ENCODE measurements at regions not wholly inside any gene's neighbourhood (a gene's known extent, or its start where the extent isn't known, plus 50 kb on each side); places are given as distances from the start of the nearest gene placed in this dataset.

- POLR2A ChIA-PET = no interaction called here
Measured at GRCh38 chr1:219733511-219734174, 120.7 kb upstream of the ZC3H11B start.

GRCh38 chr1:219732814-219733491 lies 120.0 kb upstream of the ZC3H11B start:
- DNase-seq (ENCODE audit: extremely low spot score) = no peak
- TF ChIP-seq FOXM1 (IDR thresholded peaks at IDR 0.05; ENCODE audit: borderline replicate concordance) (no peak), L3MBTL2 (conservative IDR thresholded peaks at IDR 0.05) (no peak), LEF1 (IDR thresholded peaks at IDR 0.05; ENCODE audit: borderline replicate concordance) (no peak), SP1 (IDR thresholded peaks at IDR 0.05) (no peak), ELF4 (IDR thresholded peaks at IDR 0.05) (no peak), BHLHE40 (IDR thresholded peaks at IDR 0.05; ENCODE audit: borderline replicate concordance) (no peak), FOXK2 (IDR thresholded peaks at IDR 0.05) (no peak), SUZ12 (IDR thresholded peaks at IDR 0.05) (no peak), NFRKB (IDR thresholded peaks at IDR 0.05) (no peak), FOXA1 (IDR thresholded peaks at IDR 0.05) (no peak), PKNOX1 (IDR thresholded peaks at IDR 0.05) (no peak)
- ChIA-PET POLR2A (no interaction called here), CTCF (no interaction called here)

More at GRCh38 chr1:219733511-219734174, 120.7 kb upstream of the ZC3H11B start:
- TF ChIP-seq SP1 (IDR thresholded peaks at IDR 0.05) (no peak), PKNOX1 (IDR thresholded peaks at IDR 0.05) (no peak), SUZ12 (IDR thresholded peaks at IDR 0.05) (no peak), FOXM1 (IDR thresholded peaks at IDR 0.05; ENCODE audit: borderline replicate concordance) (no peak), ELF4 (IDR thresholded peaks at IDR 0.05) (no peak), FOXK2 (IDR thresholded peaks at IDR 0.05) (no peak)
- DNase-seq (ENCODE audit: extremely low spot score) = no peak
- CTCF ChIA-PET = interaction anchor here (0.6 kb wide), 1 partner anchor 20 kb away, joined by 3 read pairs; no protein-coding TSS in a partner anchor

DNA sequence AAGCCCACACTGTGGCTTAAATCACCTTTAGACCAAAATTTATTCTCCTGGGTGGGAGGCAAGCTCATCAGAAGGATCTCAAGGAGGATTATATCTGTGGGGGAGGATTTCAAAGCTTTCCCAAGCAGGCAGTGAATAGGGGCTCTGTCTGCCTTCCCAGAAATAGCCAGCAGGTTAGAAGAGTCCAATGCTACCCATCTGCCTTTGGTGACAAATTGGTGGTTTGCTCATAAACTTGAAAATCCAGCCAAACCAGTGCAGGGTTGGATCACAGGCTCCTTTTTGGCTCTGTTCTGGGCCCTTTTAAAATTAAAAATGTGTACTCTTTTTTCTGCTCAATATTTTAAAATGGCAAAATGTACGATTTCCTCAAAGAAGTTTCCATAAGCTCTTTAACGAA lies 118.9 kb upstream of the ZC3H11B start:
- ChIA-PET POLR2A (no interaction called here), CTCF (no interaction called here)
- TF ChIP-seq ZNF384 (IDR thresholded peaks at IDR 0.05) = no peak
- TF ChIP-seq TARDBP (IDR thresholded peaks at IDR 0.05) = no peak
- no peak for TF ChIP-seq L3MBTL2 (conservative IDR thresholded peaks at IDR 0.05)
- no peak for TF ChIP-seq SP1 (IDR thresholded peaks at IDR 0.05)
- TF ChIP-seq FOXK2 (IDR thresholded peaks at IDR 0.05) = no peak
- TF ChIP-seq FOXA1 (IDR thresholded peaks at IDR 0.05) = no peak
- no peak for TF ChIP-seq NFRKB (IDR thresholded peaks at IDR 0.05)
- TF ChIP-seq SUZ12 (IDR thresholded peaks at IDR 0.05) = no peak
- TF ChIP-seq HDGF (IDR thresholded peaks at IDR 0.05; ENCODE audit: borderline replicate concordance) = no peak
- no peak for TF ChIP-seq FOXM1 (IDR thresholded peaks at IDR 0.05; ENCODE audit: borderline replicate concordance)
- no peak for TF ChIP-seq ELF4 (IDR thresholded peaks at IDR 0.05)
- TF ChIP-seq PKNOX1 (IDR thresholded peaks at IDR 0.05) = no peak
- no peak for TF ChIP-seq CTBP1 (IDR thresholded peaks at IDR 0.05; ENCODE audit: borderline replicate concordance)
- no peak for TF ChIP-seq ARNT (IDR thresholded peaks at IDR 0.05)
- TF ChIP-seq LEF1 (IDR thresholded peaks at IDR 0.05; ENCODE audit: borderline replicate concordance) = no peak
- no peak for DNase-seq (ENCODE audit: extremely low spot score)

DNA sequence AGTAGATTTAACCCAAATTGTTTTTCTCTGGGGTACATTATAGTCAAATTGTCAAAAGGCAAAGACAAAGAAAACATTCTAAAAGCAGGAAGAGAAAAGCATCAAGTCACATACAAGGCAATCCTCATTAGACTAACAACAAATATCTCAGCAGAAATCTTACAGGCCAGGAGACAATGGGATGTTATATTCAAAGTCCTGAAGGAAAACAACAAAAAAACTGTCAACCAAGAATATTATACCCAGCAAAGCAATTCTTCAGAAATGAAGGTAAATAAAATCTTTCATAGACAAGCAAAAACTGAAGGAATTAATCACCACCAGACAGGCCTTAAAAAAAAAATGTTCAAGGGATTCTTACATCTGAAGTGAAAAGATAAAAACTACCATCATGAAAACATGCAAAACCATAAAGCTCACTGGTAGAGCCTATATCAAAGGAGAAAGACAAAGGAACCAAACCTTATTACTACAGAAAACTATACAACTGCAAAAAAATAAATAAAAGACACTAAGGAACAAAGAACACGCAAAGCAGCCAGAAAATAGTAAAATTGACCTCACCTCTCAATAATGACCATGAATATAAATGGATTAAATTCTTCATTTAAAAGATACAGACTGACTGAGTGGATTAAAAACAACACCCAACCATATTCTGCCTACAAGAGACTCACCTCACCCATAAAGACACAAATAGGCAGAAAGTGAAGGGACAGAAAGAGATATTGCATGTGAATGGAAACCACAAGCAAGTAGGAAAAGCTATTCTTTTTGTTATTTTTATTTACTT lies 113.8 kb upstream of the ZC3H11B start:
- ChIA-PET POLR2A (no interaction called here), CTCF (no interaction called here)
- no peak for DNase-seq (ENCODE audit: extremely low spot score)
- TF ChIP-seq ELF4 (IDR thresholded peaks at IDR 0.05) = no peak
- TF ChIP-seq BHLHE40 (IDR thresholded peaks at IDR 0.05; ENCODE audit: borderline replicate concordance) = no peak
- TF ChIP-seq PKNOX1 (IDR thresholded peaks at IDR 0.05) = no peak
- no peak for TF ChIP-seq CTBP1 (IDR thresholded peaks at IDR 0.05; ENCODE audit: borderline replicate concordance)
- no peak for TF ChIP-seq SUZ12 (IDR thresholded peaks at IDR 0.05)
- no peak for TF ChIP-seq NFRKB (IDR thresholded peaks at IDR 0.05)
- no peak for TF ChIP-seq FOXK2 (IDR thresholded peaks at IDR 0.05)

GRCh38 chr1:219724440-219724839 lies 111.5 kb upstream of the ZC3H11B start:
- no peak for DNase-seq (ENCODE audit: extremely low spot score)
- no peak for TF ChIP-seq FOXK2 (IDR thresholded peaks at IDR 0.05)
- no peak for TF ChIP-seq SUZ12 (IDR thresholded peaks at IDR 0.05)
- no peak for TF ChIP-seq CTBP1 (IDR thresholded peaks at IDR 0.05; ENCODE audit: borderline replicate concordance)
- no peak for TF ChIP-seq HDGF (IDR thresholded peaks at IDR 0.05; ENCODE audit: borderline replicate concordance)
- TF ChIP-seq ARNT (IDR thresholded peaks at IDR 0.05) = no peak
- no peak for TF ChIP-seq NFRKB (IDR thresholded peaks at IDR 0.05)
- TF ChIP-seq BHLHE40 (IDR thresholded peaks at IDR 0.05; ENCODE audit: borderline replicate concordance) = no peak
- no peak for TF ChIP-seq PKNOX1 (IDR thresholded peaks at IDR 0.05)
- no peak for TF ChIP-seq TARDBP (IDR thresholded peaks at IDR 0.05)
- CTCF ChIA-PET = interaction anchor here (0.5 kb wide), 1 partner anchor 30 kb away, joined by 3 read pairs; no protein-coding TSS in a partner anchor
- POLR2A ChIA-PET = no interaction called here

All from HEK293T (cell line).